NCI-H1694 treated with DMSO at 0.1 percent for 48 hours (cell line): ENCODE measurements at regions not wholly inside any gene's neighbourhood (a gene's known extent, or its start where the extent isn't known, plus 50 kb on each side); places are given as distances from the start of the nearest gene placed in this dataset.
"Not testable (repeated sequence)": the region's sequence is repeated elsewhere in the genome, so short reads cannot be mapped to it uniquely, and the experiment has no call there.

Experiments
- DNase-seq: peaks from one replicate; lab custom pipeline; 2025; lab: John Stamatoyannopoulos, UW

DNA sequence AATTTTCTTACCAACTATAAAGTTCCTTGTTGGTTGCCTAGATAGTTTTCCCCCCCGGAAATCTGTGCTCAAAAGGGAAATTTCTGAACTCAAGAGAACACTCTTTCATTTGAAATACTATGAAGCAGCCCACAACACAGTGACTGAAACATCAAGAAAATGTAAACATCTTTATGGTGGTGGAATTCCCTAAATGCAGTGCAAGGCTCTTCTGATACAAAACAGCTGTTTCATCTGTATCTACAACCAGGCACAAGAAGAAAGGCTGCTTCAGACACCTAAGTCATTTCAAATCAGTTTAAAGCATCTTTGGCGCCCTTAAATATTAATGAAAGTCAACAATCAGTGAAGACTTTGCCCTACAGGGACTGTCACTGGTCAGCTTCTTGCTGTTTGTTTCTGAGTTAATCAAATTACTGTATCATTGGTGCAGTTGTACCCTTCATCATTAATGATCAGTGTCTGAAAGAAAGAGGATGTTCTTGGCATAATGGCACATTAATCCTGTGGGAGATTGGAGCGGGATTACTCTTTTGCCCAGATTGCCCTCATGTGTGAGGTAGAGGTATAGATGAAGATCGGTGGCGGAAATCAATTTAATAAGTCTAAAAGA, 947.0 kb downstream of the NR2F1-AS1 start:
- no peak for DNase-seq

- DNase-seq = no peak
Observed at GRCh38 chr5:92633176-92633575, 947.8 kb downstream of the NR2F1-AS1 start.

- DNase-seq = not testable (repeated sequence)
Observed at GRCh38 chr5:92631237-92631701, 949.8 kb downstream of the NR2F1-AS1 start.

DNA sequence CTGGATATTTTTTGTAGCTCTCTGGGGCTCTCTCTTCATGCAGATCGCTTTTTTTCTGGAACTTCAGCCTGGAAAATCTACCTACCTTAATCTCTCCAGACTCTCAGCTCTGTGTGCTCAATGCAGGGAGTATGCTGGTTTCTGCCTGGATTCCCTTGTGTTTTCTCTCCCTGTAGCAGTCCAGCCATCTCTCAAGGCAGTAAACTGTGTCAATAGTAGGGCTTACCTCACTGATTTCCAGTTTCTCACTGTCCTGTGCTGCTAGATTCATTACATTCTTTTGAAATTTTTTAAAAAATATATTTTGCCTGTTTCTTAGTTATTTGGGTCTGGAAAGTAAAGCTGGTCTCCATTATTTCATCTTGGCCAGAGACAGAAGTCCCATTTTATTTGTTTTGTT, 951.4 kb downstream of the NR2F1-AS1 start:
- DNase-seq = no peak

DNA sequence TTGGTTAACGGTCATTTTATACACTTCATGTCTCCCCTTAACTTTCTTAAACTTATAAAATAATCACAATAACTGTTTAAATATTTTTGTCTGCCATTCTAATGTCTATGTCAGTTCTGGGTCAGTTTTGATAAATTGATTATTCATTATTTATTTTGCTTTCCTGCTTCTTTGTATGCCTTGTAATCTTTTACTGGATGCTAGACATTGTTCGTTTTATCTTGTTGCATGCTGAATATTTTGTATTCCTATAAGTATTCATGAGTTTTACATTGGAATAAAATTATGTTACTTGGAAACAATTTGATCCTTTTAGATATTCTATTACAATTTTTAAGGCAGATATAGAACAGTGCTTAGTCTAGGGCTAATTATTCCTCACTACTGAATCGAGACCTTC, 952.0 kb downstream of the NR2F1-AS1 start:
- DNase-seq = no peak

DNA sequence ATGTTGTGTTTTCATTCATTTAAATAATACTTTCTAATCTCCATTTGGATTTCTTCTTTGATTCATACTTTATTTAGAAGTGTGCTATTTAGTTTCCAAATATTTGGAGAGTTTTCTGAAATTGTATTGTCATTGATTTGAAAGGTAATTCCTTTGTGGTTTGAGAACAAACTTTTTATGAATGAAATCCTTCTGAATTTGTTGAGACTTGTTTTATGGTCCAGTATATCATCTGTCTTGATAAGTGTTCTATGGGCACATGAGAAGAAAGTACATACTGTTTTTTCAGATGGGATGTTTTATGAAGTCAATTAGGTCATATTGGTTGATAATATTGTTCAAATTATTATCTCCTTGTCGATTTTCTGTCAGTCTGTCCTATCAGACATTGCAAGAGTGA, 953.8 kb downstream of the NR2F1-AS1 start:
- DNase-seq = no peak

GRCh38 chr5:92616085-92616484, 964.9 kb downstream of the NR2F1-AS1 start:
- DNase-seq = no peak

GRCh38 chr5:92613546-92613945, 967.5 kb downstream of the NR2F1-AS1 start:
- no peak for DNase-seq

GRCh38 chr5:92610435-92610834, 970.6 kb downstream of the NR2F1-AS1 start:
- DNase-seq = not testable (repeated sequence)

DNA sequence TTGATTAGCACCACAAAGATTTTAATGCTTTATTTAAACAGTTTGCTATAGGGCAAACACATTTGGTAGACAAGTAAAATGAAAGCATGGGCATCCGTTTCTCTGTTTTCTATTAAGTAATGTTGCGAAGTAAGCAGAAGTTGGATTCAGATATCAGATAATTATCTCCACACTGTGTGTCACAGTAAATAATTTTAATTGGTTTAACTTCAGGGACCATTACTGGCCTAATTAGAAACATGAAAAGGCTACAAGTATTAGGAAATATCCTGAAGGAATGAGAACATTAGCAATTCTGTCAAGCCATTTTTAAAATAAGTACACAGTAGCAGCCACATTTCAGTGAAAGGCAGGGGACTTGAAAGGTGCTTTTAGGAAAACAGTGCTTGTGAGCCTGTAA, 975.4 kb downstream of the NR2F1-AS1 start:
- DNase-seq = no peak

DNA sequence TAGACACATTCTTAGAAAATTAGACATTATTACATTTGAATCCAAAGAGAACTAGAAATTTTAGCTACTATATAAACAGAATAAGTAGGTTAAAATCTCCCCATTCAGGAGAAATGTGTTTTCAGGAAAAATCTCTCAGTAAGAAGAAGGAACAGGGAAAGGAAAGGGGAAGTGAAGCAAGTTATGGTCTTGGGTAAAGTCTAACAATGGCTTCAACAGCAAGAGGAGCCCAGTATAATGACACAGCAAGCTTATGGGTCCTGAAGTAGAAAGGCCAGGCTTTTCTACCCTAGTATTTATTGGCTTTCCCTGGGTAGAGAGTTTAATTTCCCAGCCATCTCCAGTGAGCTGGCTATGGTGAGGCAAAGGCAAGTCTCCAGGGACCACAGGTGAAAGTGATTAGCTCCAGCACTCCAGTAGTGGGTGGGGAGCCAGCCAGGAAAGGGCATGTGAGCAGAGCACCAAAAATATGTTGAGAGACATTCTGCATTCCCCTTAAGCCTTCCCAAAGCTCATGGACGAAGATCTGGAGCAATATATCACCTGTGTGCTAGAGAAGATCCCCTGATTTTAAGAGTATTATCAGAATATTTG, 981.7 kb downstream of the NR2F1-AS1 start:
- no peak for DNase-seq

DNA sequence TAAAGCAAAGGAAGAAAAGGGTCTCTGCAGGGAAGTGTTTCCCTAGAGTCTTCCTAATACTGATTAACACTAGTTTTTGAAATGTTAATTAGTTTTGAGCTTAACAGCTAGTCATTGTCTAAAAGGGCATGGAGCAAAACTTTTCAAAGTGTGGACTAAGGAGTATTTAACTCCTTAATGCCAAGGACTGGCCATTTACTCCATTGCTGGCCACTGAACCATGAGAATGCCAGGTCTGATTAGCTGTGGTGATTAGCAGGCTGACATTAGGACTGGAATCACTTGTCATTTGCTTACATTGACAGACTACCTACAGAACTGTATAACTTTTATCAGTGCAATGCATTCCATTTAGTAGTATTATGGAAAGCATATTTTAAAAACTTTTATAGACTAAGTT, 987.0 kb downstream of the NR2F1-AS1 start:
- DNase-seq = no peak

- no peak for DNase-seq
Observed at GRCh38 chr5:92588876-92589275, 992.1 kb downstream of the NR2F1-AS1 start.

DNA sequence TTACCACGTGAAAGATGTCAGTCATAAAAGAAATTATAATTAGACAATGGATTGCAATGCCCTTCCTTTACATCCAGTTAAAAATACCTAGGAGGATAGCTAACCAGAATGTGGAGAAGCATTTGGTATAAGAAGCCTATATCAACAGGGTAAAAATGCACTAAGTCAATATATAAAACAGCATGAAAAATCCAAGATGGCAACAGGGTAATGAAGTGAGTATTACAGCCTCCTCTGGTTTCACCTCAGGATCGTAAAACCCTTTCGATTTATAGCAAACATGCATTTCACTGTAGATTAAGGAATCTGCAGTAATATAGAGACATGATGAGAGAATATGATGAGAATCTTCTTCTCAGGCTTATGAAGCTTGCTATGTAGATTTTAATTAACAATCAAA, 999.3 kb downstream of the NR2F1-AS1 start:
- DNase-seq = no peak

GRCh38 chr5:92581249-92581648, 999.8 kb downstream of the NR2F1-AS1 start:
- DNase-seq = no peak

GRCh38 chr5:92580814-92581213, 1000.2 kb downstream of the NR2F1-AS1 start:
- DNase-seq = no peak

DNA sequence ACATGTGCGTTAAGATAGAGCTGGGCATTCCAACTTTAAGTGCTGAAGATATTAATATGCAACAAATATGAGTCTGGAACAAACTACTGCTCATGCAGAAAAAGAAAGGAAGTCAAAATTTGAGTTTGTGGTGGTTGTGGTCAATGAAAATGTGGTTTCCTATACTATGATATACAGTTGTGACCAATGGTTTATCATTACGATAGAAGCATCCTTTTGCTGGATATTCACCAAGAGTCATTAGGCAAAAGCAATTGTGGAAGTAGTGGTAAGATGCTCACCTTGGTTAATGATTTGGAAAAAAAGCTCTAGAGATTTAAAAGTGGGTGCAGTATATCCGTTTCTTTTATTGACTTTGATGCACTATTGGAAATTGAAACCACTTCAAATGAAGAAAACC, 1007.0 kb downstream of the NR2F1-AS1 start:
- DNase-seq = no peak

DNA sequence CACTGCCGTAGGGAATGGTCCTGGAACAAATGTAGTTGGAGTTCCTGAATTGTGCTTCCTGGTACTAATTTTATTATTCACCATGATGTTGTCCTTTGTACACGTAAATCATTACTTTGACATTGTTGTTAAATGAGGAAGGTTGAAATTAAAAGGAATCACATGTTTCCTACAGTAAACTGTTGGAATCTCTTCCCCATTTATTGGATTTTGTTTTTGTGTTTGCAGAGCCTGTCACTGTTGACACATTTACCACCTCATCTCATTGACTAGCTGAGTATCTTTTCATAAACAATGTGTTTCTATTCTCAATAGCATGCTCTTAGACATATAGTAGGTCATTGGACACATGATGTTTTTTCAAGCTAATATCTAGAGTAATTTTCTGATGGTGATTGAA, 1012.5 kb downstream of the NR2F1-AS1 start:
- no peak for DNase-seq

DNA sequence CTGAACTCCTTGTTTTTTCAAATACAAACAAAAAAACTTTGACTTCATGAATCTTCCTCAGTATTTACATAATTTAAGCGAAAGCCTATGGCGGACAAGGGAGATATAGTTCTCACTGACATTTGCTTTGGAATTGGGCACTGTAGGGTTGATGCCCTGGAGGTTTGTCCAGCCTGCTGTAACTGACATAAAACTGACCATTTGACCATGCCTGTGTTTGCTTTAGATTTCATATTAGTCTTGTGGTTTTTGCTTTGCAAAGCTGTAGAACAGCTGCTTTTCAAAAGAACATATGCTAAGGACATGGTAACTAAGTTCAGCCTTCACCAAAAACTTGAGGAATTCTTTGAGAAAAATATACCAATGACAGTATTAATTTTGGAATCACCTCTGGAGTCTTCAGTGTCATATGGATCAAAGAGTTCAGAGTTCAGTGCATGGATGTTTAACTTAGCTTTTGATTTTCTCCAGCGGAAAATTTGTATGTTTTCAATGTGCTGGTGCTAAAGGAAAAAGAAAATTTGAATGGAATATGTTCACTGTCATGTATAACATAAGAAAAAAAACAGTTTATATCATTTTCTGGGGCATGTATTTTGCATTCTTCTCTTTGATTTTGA, 1013.1 kb downstream of the NR2F1-AS1 start:
- DNase-seq = no peak

DNA sequence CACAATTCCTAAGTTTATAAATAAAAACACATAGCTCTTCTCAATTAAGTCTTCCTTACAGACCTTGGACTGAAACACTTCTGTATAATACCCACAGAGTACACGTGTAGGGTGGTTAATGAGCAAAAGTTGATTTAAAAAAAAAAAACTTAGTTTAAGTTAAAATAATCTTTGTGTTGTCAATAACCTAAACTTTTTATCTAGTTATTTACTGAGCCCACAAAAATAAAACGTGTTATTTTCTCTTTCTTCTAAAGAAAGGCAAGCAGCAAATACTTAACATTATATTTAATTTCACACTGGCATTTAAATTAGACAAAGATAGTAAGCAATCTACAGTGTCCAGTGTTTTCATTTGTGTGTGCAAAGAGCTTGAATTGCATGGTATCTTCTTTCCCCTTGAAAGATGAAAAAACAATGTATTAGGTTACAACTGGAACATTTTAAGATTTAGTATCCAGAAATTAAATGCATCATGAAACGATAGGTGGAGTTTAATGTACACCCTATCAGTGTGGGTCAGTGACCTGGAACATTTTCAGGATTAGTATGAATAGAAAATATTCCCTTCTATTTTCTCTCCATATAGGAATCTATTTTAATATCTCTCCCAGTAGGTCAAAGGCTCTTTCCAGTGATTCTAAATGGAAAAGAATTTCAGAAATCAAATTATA, 1014.8 kb downstream of the NR2F1-AS1 start:
- no peak for DNase-seq

- DNase-seq = no peak
Observed at GRCh38 chr5:92565673-92566072, 1015.3 kb downstream of the NR2F1-AS1 start.

DNA sequence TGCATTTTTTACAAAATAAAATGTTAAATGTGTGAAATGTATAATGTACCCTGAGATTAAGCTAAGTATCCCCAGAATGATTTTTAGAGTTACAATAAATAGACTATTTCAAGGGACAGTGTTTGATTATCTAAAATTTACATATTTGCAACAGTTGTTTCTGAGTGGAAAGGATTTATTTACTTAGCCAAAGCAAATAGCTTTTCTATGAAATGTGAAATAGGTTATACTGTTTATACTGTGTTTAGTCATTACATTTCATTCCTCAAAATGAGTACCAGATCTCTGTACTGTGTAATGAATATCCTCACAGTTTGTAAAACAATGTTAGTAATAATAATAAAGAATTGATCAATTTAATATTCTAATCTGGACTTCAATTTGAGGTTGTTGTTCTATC, 1019.0 kb downstream of the NR2F1-AS1 start:
- no peak for DNase-seq

GRCh38 chr5:92561411-92561959, 1019.5 kb downstream of the NR2F1-AS1 start:
- DNase-seq = no peak
